ENCODE measurements at regions not wholly inside any gene's neighbourhood (a gene's known extent, or its start where the extent isn't known, plus 50 kb on each side); places are given as distances from the start of the nearest gene placed in this dataset.

DNA sequence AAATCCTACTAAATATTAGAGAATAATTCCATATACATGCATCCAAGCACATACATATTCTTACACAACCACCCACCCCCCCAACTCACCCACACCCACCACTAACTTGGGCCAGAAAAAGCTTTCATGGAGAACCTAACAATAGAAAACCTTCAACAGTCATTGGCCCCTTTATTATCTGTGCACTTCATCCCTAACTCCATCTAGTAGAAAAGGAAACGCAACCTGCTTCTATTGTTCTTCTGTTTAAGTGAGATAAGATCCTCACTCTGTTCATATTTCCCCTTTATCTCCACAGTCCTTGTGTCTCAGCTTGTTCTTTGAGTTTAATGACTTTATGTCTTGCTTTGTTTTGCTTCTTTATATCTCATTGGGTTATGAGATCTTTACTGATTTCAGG, 1740.2 kb upstream of the CELF4 start:
- Histone ChIP-seq H3K56ac (replicated peaks; ENCODE audit: insufficient read length, low read depth, low read length) (no peak overlapping the region), H3K4me1 (replicated peaks in 1 of 4; ENCODE audit: control insufficient read depth in 3 of 4, insufficient read depth in 4 of 4, low read length in 3 of 4) (no peaks in the 10 kb centered on the region), H3K79me2 (ENCODE audit: control insufficient read depth in 1 of 2, insufficient read depth in 2 of 2, low read length in 2 of 2) (no peaks in the 10 kb centered on the region), H4K8ac (ENCODE audit: extremely low read depth, insufficient read depth, low read length) (no peak overlapping the region), H3K14ac (ENCODE audit: insufficient read length) (no peak overlapping the region), H3K79me1 (ENCODE audit: low read depth, low read length) (no peaks in the 10 kb centered on the region), H3K27ac (ENCODE audit: low read depth, low read length) (no peak overlapping the region), H2BK5ac (ENCODE audit: low read depth, low read length) (no peak overlapping the region), H3K9ac (replicated peaks in 1 of 4; ENCODE audit: extremely low read depth in 1 of 4, low read depth in 3 of 4, low read length in 3 of 4) (no peak overlapping the region), H3K18ac (ENCODE audit: extremely low read depth, low read length) (no peak overlapping the region), H3K23ac (ENCODE audit: insufficient read length) (no peak overlapping the region), H3K4ac (replicated peaks; ENCODE audit: insufficient read length, low read depth, low read length) (no peak overlapping the region), H4K91ac (replicated peaks; ENCODE audit: insufficient read length, low read length) (no peak overlapping the region), H4K5ac (ENCODE audit: insufficient read length, low read depth, low read length) (no peak overlapping the region), H2AK5ac (ENCODE audit: low read depth, low read length) (no peak overlapping the region), H2BK15ac (ENCODE audit: low read length) (no peak overlapping the region), H3K4me3 (ENCODE audit: extremely low read depth in 1 of 4, insufficient read depth in 2 of 4, low read depth in 3 of 4, low read length in 4 of 4) (no peak overlapping the region), H2BK120ac (replicated peaks; ENCODE audit: low read depth, low read length) (no peak overlapping the region), H3K4me2 (ENCODE audit: insufficient read depth in 1 of 2, low read depth in 2 of 2, low read length in 2 of 2) (no peak overlapping the region), H2BK20ac (ENCODE audit: low read length) (no peak overlapping the region), H2AFZ (ENCODE audit: low read length) (no peak overlapping the region), H4K20me1 (replicated peaks in 1 of 2; ENCODE audit: control insufficient read depth in 1 of 2, insufficient read depth in 2 of 2, low read length in 2 of 2) (no peaks in the 10 kb centered on the region), H3K36me3 (ENCODE audit: control insufficient read depth in 2 of 4, insufficient read depth in 4 of 4, low read length in 3 of 4) (peaks cover 0 to 7% (median 0%) of the 10 kb centered on the region in 4 experiments; a peak in 1 of 8 replicates), H3K9me3 (ENCODE audit: insufficient read depth in 2 of 2, low read depth in 1 of 2, low read length in 1 of 2) (peaks cover 17 to 18% of the 10 kb centered on the region in 2 experiments), H3K23me2 (ENCODE audit: low read depth, low read length) (no peaks in the 10 kb centered on the region), H3K27me3 (replicated peaks in 1 of 4; ENCODE audit: control insufficient read depth in 3 of 4, extremely low read depth in 1 of 4, insufficient read depth in 3 of 4, low read length in 3 of 4) (no peaks in the 10 kb centered on the region), H2BK12ac (ENCODE audit: low read depth, low read length) (no peak overlapping the region)
- FAIRE-seq (no peak), DNase-seq (ENCODE audit: low read depth in 1 of 2, low spot score in 2 of 2) (no peak)
- POLR2A ChIA-PET (ENCODE audit: partially characterized antibody) = no interaction called here
- CTCF ChIA-PET (ENCODE audit: partially characterized antibody) = no interaction called here
- 94% methylated on average over 1 of the region's 1 CpG; no CpG with 5 or more reads in 1 of the 2 experiments for WGBS, 2 experiments (ENCODE audit: extremely low coverage in 1 of 2, insufficient coverage in 1 of 2, insufficient read length in 1 of 2, insufficient replicate concordance in 2 of 2, low coverage in 1 of 2, low lambda C conversion rate in 2 of 2, missing lambda C conversion rate in 1 of 2)
- TF ChIP-seq PHF8 (conservative IDR thresholded peaks at IDR 0.05; ENCODE audit: low read depth, low read length) (no peak), NRF1 (IDR thresholded peaks at IDR 0.05; ENCODE audit: low read depth, low read length) (no peak), USF2 (IDR thresholded peaks at IDR 0.05; ENCODE audit: low read length) (no peak), CHD2 (IDR thresholded peaks at IDR 0.05; ENCODE audit: low read length) (no peak), SRF (IDR thresholded peaks at IDR 0.05; ENCODE audit: low read depth, low read length) (no peak), BRCA1 (IDR thresholded peaks at IDR 0.05; ENCODE audit: low read depth, low read length) (no peak), ASH2L (IDR thresholded peaks at IDR 0.05; ENCODE audit: low read length) (no peak), MAFK (IDR thresholded peaks at IDR 0.05; ENCODE audit: low read depth, low read length) (no peak), GABPA (IDR thresholded peaks at IDR 0.05; ENCODE audit: borderline replicate concordance, insufficient read depth, low read length) (no peak), NANOG (IDR thresholded peaks at IDR 0.05; ENCODE audit: insufficient read depth, low read depth, low read length, poor library complexity, severe bottlenecking) (no peak), POLR2A (IDR thresholded peaks at IDR 0.05; ENCODE audit: control extremely low read depth in 1 of 2, low read depth in 2 of 2, low read length in 2 of 2) (no peak), TAF7 (optimal IDR thresholded peaks at IDR 0.05; ENCODE audit: borderline replicate concordance, low read depth, low read length) (no peak), CHD1 (IDR thresholded peaks at IDR 0.05; ENCODE audit: low read depth, low read length) (no peak), KDM1A (IDR thresholded peaks at IDR 0.05; ENCODE audit: borderline replicate concordance, low read length) (no peak), FOSL1 (IDR thresholded peaks at IDR 0.05; ENCODE audit: insufficient read depth, low read depth, low read length) (no peak)

All from H1 (cell line).